Lower leg skin (tissue), 3 donors: ENCODE measurements at regions not wholly inside any gene's neighbourhood (a gene's known extent, or its start where the extent isn't known, plus 50 kb on each side); places are given as distances from the start of the nearest gene placed in this dataset.

Source experiments
- POLR2A ChIP-seq, 2 donors: fragments of 450-650 bp; IDR thresholded peaks; one replicate each; pipeline ENCODE4 v1.6.1; 2016 to 2017; ENCODE audit warnings: antibody characterized with exemption in 2 of 2, mild to moderate bottlenecking in 1 of 2, moderate library complexity in 1 of 2
- TF ChIP-seq, protein P1 (sequence below), 3 donors: fragments of 450-650 bp; IDR thresholded peaks; one replicate each; pipeline ENCODE4 v1.5.1; 2016; ENCODE audit warnings: antibody characterized with exemption in 3 of 3, mild to moderate bottlenecking in 3 of 3, moderate library complexity in 2 of 3

DNA sequence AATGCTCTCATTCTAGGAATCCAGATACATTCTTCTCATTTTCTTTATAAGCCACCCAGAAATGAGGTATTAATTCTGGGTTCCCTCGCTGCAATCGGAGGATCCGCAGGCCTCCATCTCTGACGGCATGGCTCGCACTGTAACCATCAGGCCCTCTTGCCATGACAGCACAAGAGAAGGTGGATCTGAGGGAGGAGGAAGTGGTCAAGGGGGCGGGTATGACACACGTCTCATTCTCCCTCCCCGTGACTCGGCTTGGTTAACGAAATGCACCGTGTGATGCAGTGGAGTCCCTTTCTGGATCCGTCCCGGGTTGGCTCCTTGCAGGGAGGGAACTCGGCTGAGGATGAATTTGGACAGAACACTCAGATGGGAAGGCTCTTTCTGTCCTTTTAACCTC, 280.2 kb downstream of the TCERG1L start:
- TF ChIP-seq, protein P1, sequence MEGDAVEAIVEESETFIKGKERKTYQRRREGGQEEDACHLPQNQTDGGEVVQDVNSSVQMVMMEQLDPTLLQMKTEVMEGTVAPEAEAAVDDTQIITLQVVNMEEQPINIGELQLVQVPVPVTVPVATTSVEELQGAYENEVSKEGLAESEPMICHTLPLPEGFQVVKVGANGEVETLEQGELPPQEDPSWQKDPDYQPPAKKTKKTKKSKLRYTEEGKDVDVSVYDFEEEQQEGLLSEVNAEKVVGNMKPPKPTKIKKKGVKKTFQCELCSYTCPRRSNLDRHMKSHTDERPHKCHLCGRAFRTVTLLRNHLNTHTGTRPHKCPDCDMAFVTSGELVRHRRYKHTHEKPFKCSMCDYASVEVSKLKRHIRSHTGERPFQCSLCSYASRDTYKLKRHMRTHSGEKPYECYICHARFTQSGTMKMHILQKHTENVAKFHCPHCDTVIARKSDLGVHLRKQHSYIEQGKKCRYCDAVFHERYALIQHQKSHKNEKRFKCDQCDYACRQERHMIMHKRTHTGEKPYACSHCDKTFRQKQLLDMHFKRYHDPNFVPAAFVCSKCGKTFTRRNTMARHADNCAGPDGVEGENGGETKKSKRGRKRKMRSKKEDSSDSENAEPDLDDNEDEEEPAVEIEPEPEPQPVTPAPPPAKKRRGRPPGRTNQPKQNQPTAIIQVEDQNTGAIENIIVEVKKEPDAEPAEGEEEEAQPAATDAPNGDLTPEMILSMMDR (IDR thresholded peaks at IDR 0.05) = no peak
- no peak for TF ChIP-seq POLR2A (IDR thresholded peaks at IDR 0.05)
